ENCODE measurements at regions not wholly inside any gene's neighbourhood (a gene's known extent, or its start where the extent isn't known, plus 50 kb on each side); places are given as distances from the start of the nearest gene placed in this dataset.

- TF ChIP-seq POLR2A (IDR thresholded peaks at IDR 0.05; ENCODE audit: low read depth, low read length) = no peak
- FAIRE-seq (no peak), DNase-seq (ENCODE audit: insufficient read length, low spot score) (no peak)
These were observed 339.1 kb downstream of the SOX11 start for GRCh38 chr2:6031200-6031867.

DNA sequence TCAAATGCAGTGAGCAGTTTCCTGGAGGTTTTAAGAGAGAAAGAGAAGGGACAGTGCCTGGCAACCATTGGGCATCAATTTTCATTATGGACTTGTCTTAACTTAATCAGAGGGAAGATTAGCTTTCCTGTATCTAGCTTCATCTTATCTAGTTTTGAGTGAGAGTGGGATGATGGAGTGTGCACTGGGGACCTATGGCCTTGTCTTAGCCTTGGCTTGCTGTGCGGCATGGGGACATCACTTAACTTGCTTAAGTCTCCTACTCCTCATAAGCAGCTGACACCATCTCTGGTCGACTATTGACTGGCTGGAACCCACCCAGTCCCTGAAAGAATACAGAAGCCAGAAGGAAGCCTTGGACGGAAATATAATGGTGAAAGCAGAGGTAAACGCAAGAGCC, 344.0 kb downstream of the SOX11 start:
- FAIRE-seq (no peak), DNase-seq (ENCODE audit: insufficient read length, low spot score) (no peak)
- no peak for TF ChIP-seq POLR2A (IDR thresholded peaks at IDR 0.05; ENCODE audit: low read depth, low read length)

DNA sequence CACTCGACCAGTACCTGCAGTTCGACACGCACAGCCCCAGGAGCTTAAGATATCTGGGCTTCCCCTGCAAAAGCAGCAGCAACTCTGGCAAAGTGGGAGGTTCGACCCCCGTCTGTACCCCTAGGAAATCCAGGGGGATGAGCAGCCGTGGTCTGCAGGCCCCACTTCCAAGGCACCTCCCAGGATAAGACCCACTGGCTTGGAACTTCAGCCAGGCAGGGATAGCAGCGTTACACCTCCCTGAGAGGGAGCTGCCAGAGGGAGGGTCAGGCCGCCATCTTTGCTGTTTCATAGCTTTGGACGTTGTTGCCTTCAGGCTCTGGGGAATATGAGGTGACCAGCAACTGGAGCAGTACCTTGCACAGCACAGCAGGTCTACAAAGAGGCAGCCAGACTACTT, 351.1 kb downstream of the SOX11 start:
- no peak for FAIRE-seq
- TF ChIP-seq POLR2A (IDR thresholded peaks at IDR 0.05; ENCODE audit: low read depth, low read length) = no peak
- no peak for DNase-seq (ENCODE audit: insufficient read length, low spot score)

- no peak for DNase-seq (ENCODE audit: insufficient read length, low spot score)
- TF ChIP-seq POLR2A (IDR thresholded peaks at IDR 0.05; ENCODE audit: low read depth, low read length) = no peak
- no peak for FAIRE-seq
These were observed 360.5 kb downstream of the SOX11 start for GRCh38 chr2:6052649-6053048.

GRCh38 chr2:6053743-6054142, 361.6 kb downstream of the SOX11 start:
- no peak for TF ChIP-seq POLR2A (IDR thresholded peaks at IDR 0.05; ENCODE audit: low read depth, low read length)
- FAIRE-seq = no peak
- no peak for DNase-seq (ENCODE audit: insufficient read length, low spot score)

DNA sequence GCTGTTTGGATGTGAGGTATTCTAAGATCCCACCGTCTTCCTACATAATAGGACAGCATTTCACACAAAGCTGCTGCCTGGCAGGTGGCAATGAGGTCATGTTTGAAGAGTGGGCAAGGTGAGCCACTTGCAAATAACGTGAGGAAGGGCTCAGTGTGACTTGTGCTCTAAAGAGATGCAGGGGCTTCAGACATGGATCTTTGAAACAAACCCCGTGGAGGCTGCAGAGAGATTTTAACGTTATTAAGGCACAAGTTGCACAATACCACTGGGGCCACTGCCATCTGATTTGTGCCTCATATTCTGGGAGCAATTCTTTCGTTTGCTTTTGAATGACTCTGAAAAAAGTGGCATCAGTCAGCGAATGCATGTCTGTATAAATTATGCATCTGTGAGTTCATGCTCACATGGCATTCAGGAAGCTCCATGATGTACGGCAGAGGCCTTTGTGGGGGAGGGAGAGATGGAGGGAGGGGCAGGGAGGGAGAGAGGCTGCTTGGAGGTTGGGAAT, 362.0 kb downstream of the SOX11 start:
- FAIRE-seq = no peak
- no peak for TF ChIP-seq POLR2A (IDR thresholded peaks at IDR 0.05; ENCODE audit: low read depth, low read length)
- no peak for DNase-seq (ENCODE audit: insufficient read length, low spot score)

DNA sequence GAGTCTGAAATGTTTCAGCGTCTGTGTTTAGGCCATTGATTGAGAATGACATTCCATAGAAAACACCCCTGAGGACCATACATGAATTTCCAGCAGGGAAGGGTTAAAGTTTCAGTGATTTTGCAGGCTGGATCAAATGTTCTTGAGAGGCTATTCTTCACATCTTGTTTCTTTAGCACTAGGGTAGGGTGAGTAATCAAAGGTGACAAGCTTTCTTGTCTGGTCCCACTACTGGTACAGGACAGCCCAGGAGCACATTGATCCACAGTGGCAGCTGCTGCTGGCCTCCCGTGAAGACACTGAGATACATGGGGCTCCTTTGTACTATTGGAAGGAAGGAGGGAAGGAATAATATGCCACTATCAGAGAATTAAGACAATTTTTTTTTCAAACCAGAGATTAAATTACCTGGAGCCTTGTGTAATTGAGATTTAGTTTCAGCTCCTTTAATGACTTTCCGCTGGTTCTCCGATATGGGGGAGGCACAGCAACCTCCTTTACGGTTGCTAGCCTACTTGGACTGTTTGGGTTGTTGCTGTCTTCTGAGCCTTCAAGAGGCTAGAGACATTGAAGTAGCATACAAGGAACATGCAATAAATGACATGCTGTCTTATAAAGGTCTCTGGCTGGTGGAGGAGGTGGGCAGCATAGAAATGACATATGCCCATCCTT, 368.9 kb downstream of the SOX11 start:
- TF ChIP-seq POLR2A (IDR thresholded peaks at IDR 0.05; ENCODE audit: low read depth, low read length) = no peak
- no peak for FAIRE-seq
- no peak for DNase-seq (ENCODE audit: insufficient read length, low spot score)

GRCh38 chr2:6064757-6065156, 372.6 kb downstream of the SOX11 start:
- DNase-seq (ENCODE audit: insufficient read length, low spot score) (no peak), FAIRE-seq (no peak)
- no peak for TF ChIP-seq POLR2A (IDR thresholded peaks at IDR 0.05; ENCODE audit: low read depth, low read length)

- FAIRE-seq (no peak), DNase-seq (ENCODE audit: insufficient read length, low spot score) (no peak)
- TF ChIP-seq POLR2A (IDR thresholded peaks at IDR 0.05; ENCODE audit: low read depth, low read length) = no peak
These were observed 373.5 kb downstream of the SOX11 start for GRCh38 chr2:6065703-6066102.

- no peak for FAIRE-seq
- DNase-seq (ENCODE audit: insufficient read length, low spot score) = no peak
These were observed 374.9 kb downstream of the SOX11 start for GRCh38 chr2:6067089-6067488.

DNA sequence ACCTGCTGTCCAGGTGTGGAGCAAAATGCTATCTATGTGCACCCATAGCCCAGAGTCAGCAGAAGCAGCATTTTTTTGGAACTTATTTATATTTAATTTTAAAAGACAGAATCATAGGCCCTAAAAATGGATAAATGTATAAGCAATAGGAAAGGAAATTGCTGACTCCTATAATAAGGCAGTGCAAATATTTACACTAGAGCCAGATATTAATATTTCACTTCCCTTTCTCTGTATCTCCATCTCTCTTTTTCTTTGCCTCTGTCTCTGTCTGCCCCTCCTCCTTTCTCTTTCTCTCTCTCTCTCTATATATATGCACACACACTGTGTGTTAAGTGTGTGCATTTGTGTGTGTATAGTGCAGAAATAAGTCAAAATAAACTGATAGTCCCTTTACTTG, 375.6 kb downstream of the SOX11 start:
- DNase-seq (ENCODE audit: insufficient read length, low spot score) (no peak), FAIRE-seq (no peak)
- TF ChIP-seq POLR2A (IDR thresholded peaks at IDR 0.05; ENCODE audit: low read depth, low read length) = no peak

More at GRCh38 chr2:6067089-6067488, 374.9 kb downstream of the SOX11 start:
- no peak for TF ChIP-seq POLR2A (IDR thresholded peaks at IDR 0.05; ENCODE audit: low read depth, low read length)

DNA sequence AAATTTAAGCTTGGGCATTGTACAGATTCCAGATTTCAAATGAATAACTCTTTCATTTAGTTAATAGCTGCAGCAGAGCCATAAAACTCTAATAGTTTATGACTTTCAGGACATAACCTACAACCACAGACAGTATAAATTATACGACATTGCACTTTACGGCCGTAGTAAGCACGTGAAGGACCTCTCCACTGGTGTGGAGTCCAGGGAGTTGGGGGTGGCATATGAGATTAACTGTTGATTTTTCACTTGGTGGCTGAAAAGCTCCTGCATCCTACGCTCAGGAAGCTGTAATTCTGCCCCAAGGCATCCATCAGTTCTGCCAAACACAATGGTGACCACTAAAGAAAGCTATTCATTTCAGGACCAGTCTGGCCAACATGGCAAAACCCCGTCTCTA, 376.2 kb downstream of the SOX11 start:
- no peak for TF ChIP-seq POLR2A (IDR thresholded peaks at IDR 0.05; ENCODE audit: low read depth, low read length)
- FAIRE-seq (no peak), DNase-seq (ENCODE audit: insufficient read length, low spot score) (no peak)

- TF ChIP-seq POLR2A (IDR thresholded peaks at IDR 0.05; ENCODE audit: low read depth, low read length) = no peak
- no peak for DNase-seq (ENCODE audit: insufficient read length, low spot score)
- no peak for FAIRE-seq
These were observed 377.2 kb downstream of the SOX11 start for GRCh38 chr2:6069381-6069780.

DNA sequence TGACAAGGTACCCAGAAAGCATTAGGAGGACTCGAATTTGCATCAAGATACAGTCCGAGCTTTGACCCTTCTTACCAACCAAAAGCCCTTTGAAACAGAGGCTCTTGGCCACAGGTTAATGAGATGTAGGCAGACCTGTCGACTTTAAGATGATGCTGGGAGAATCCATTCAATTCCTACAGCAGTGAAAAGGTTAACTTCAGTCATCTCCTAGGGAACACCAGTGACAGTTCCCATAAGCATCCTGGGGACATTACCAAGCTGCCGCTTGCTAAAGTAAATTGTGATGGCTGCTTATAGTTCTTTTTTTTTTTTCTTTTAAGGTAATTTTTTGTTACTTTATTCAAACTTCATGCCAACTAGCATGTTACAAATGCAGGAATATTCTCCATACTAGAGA, 379.3 kb downstream of the SOX11 start:
- FAIRE-seq (no peak), DNase-seq (ENCODE audit: insufficient read length, low spot score) (no peak)
- TF ChIP-seq POLR2A (IDR thresholded peaks at IDR 0.05; ENCODE audit: low read depth, low read length) = no peak

DNA sequence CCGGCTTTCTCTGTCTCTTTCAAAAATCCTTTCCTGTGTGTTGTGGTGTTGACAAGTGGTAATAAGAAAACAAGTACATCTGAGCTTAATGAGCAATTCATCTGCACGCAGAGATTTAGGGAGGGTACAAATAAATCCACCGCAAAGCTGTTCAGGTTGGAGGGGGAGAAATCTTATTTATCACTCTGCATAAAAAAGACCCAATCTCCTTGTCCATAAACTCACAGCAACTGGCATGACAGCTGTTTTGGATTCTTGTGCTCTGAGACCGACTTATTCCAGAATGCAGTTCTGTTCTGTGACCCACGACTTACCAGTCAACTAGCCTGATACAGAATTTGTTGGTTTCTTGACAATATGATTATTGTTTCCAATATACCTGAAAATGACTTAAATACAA, 380.1 kb downstream of the SOX11 start:
- no peak for TF ChIP-seq POLR2A (IDR thresholded peaks at IDR 0.05; ENCODE audit: low read depth, low read length)
- no peak for FAIRE-seq
- DNase-seq (ENCODE audit: insufficient read length, low spot score) = no peak

All from H54 (cell line).